DOHH2 (cell line): ENCODE measurements at regions not wholly inside any gene's neighbourhood (a gene's known extent, or its start where the extent isn't known, plus 50 kb on each side); places are given as distances from the start of the nearest gene placed in this dataset.

Experiments
- H3F3A ChIP-seq: fragments of 200-600 bp; sonication (generic), shearing (Covaris generic); 2 replicates; pipeline ENCODE4 v1.6.0; 2016; ENCODE audit warnings: antibody characterized with exemption, mild to moderate bottlenecking; ENCODE audit not compliant: control insufficient read depth, insufficient read depth
- H3K27ac ChIP-seq: fragments of 200-600 bp; sonication (generic); 2 replicates; pipeline ENCODE4 v1.5.1; 2014; ENCODE audit warnings: low read depth, mild to moderate bottlenecking, low read length, moderate library complexity
- H3K27me3 ChIP-seq: fragments of 200-600 bp; sonication (generic); 2 replicates; pipeline ENCODE4 v1.6.1; 2014; ENCODE audit warnings: mild to moderate bottlenecking, low read length, mixed read lengths; ENCODE audit not compliant: control insufficient read depth
- H3K36me3 ChIP-seq: fragments of 200-600 bp; sonication (generic); 2 replicates; pipeline ENCODE4 v1.6.1; 2014; ENCODE audit warnings: mild to moderate bottlenecking, low read length, moderate library complexity, mixed read lengths; ENCODE audit not compliant: control insufficient read depth
- H3K4me1 ChIP-seq: fragments of 200-600 bp; sonication (generic); 2 replicates; pipeline ENCODE4 v1.6.1; 2014; ENCODE audit warnings: mild to moderate bottlenecking, low read length, mixed read lengths; ENCODE audit not compliant: control insufficient read depth
- H3K4me2 ChIP-seq: fragments of 200-600 bp; sonication (generic); 2 replicates; pipeline ENCODE4 v1.6.0; 2014; ENCODE audit warnings: mild to moderate bottlenecking, low read length, moderate library complexity
- H3K4me3 ChIP-seq: fragments of 200-600 bp; sonication (generic); 2 replicates; pipeline ENCODE4 v1.5.1; 2014; ENCODE audit warnings: mild to moderate bottlenecking, low read length, mixed read lengths
- H3K79me2 ChIP-seq: fragments of 200-600 bp; sonication (generic); 2 replicates; pipeline ENCODE4 v1.6.1; 2014; ENCODE audit warnings: mild to moderate bottlenecking, low read length, mixed read lengths; ENCODE audit not compliant: control insufficient read depth
- H3K9me2 ChIP-seq: fragments of 200-600 bp; sonication (generic); replicated peaks from 2 replicates; pipeline ENCODE4 v1.6.1; 2014; ENCODE audit warnings: mild to moderate bottlenecking, low read length, mixed read lengths; ENCODE audit not compliant: control insufficient read depth
- H3K9me3 ChIP-seq: fragments of 200-600 bp; sonication (generic); 2 replicates; pipeline ENCODE4 v1.6.1; 2014; ENCODE audit warnings: antibody characterized with exemption, low read length, mixed read lengths; ENCODE audit not compliant: control insufficient read depth, insufficient read depth
- H4K20me1 ChIP-seq: fragments of 200-600 bp; sonication (generic); 2 replicates; pipeline ENCODE4 v1.6.0; 2014; ENCODE audit warnings: low read depth, mild to moderate bottlenecking, antibody characterized with exemption, low read length, moderate library complexity; ENCODE audit not compliant: control insufficient read depth, insufficient read depth
- CTCF ChIP-seq: fragments of 200-600 bp; sonication (generic); IDR thresholded peaks from one replicate; pipeline ENCODE4 v1.5.1; 2014; ENCODE audit warnings: antibody characterized with exemption, mild to moderate bottlenecking, low read depth, low read length; ENCODE audit not compliant: poor library complexity, severe bottlenecking
- EZH2phosphoT487 ChIP-seq: fragments of 200-600 bp; sonication (generic); IDR thresholded peaks from 2 replicates; pipeline ENCODE4 v1.6.1; 2017; ENCODE audit warnings: borderline replicate concordance, mild to moderate bottlenecking, antibody characterized with exemption, low read length, moderate library complexity, mixed read lengths

DNA sequence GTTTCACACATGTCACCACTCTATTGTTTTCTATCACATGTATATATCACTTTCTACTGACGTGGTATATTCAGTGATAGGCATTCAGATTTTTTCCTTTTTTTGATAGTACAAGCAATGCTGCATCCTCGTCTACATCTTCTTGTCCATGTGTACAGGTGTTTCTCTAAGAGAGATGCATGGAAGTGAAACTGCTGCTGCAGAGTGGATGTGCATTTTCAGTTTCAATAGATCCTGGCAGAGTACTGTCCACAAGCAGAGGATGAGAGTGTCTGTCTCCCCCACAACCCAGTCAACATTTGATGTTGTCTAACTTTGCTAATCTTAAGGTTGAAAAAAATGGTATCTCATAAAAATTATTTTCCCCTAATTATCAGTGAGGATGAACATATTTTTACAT is 194.0 kb upstream of the CASK start:
- Histone ChIP-seq H3K27me3 (no peaks in the 10 kb centered on the region), H3K36me3 (no peaks in the 10 kb centered on the region), H3K4me1 (no peaks in the 10 kb centered on the region), H3K79me2 (no peaks in the 10 kb centered on the region), H3K4me3 (no peak overlapping the region), H3K4me2 (no peak overlapping the region), H3K9me2 (no peaks in the 10 kb centered on the region), H4K20me1 (no peaks in the 10 kb centered on the region), H3K9me3 (no peaks in the 10 kb centered on the region), H3K27ac (no peak overlapping the region), H3F3A (no peaks in the 10 kb centered on the region)
- TF ChIP-seq CTCF (no peak), EZH2phosphoT487 (no peak)

GRCh38 chrX:42109428-42109827 is 186.1 kb upstream of the CASK start:
- H3F3A ChIP-seq, result no peaks in the 10 kb centered on the region
- H3K79me2 ChIP-seq, result no peaks in the 10 kb centered on the region
- H4K20me1 ChIP-seq, result no peaks in the 10 kb centered on the region
- H3K27ac ChIP-seq, result no peak overlapping the region
- H3K4me1 ChIP-seq, result no peaks in the 10 kb centered on the region
- no peak overlapping the region for H3K4me2 ChIP-seq
- no peaks in the 10 kb centered on the region for H3K27me3 ChIP-seq
- no peaks in the 10 kb centered on the region for H3K9me2 ChIP-seq
- H3K9me3 ChIP-seq, result no peaks in the 10 kb centered on the region
- H3K36me3 ChIP-seq, result no peaks in the 10 kb centered on the region
- no peak overlapping the region for H3K4me3 ChIP-seq
- TF ChIP-seq CTCF, result no peak
- no peak for TF ChIP-seq EZH2phosphoT487

GRCh38 chrX:42107495-42108488 is 184.4 kb upstream of the CASK start:
- Histone ChIP-seq H3K9me2 (no peaks in the 10 kb centered on the region), H3K79me2 (no peaks in the 10 kb centered on the region), H3K9me3 (no peaks in the 10 kb centered on the region), H3K4me1 (no peaks in the 10 kb centered on the region), H3K27me3 (no peaks in the 10 kb centered on the region), H3K4me3 (no peak overlapping the region), H4K20me1 (no peaks in the 10 kb centered on the region), H3K4me2 (no peak overlapping the region), H3F3A (no peaks in the 10 kb centered on the region), H3K27ac (no peak overlapping the region), H3K36me3 (no peaks in the 10 kb centered on the region)
- TF ChIP-seq CTCF (no peak), EZH2phosphoT487 (no peak)
